PFSK-1 (cell line): ENCODE measurements at regions not wholly inside any gene's neighbourhood (a gene's known extent, or its start where the extent isn't known, plus 50 kb on each side); places are given as distances from the start of the nearest gene placed in this dataset.

Experiments
- FOXP2 ChIP-seq: optimal IDR thresholded peaks from 2 replicates; pipeline ENCODE3; 2011; ENCODE audit warnings: borderline replicate concordance, control low read depth, inconsistent platforms; ENCODE audit not compliant: insufficient read depth; ENCODE audit errors: extremely low read length, extremely low read depth
- POLR2AphosphoS5 ChIP-seq: IDR thresholded peaks from 2 replicates; pipeline ENCODE4 v1.6.1; 2012; ENCODE audit warnings: low read depth, mild to moderate bottlenecking, control low read depth, low read length, moderate library complexity
- REST ChIP-seq, 2 experiments: IDR thresholded peaks; 2 replicates each; pipeline versions ENCODE4 v1.6.1 to v1.8.0; 2011 to 2012; ENCODE audit warnings: low read depth in 2 of 2, low read length in 2 of 2, control low read depth in 1 of 2, inconsistent platforms in 1 of 2, mild to moderate bottlenecking in 1 of 2, moderate library complexity in 1 of 2; ENCODE audit not compliant: insufficient read depth in 1 of 2
- SIN3A ChIP-seq: IDR thresholded peaks from 2 replicates; pipeline ENCODE4 v1.6.1; 2012; ENCODE audit warnings: mild to moderate bottlenecking, low read length, moderate library complexity, borderline replicate concordance; ENCODE audit not compliant: insufficient read depth
- TAF1 ChIP-seq: IDR thresholded peaks from 2 replicates; pipeline ENCODE4 v1.6.1; 2012; ENCODE audit warnings: low read length, control low read depth, borderline replicate concordance; ENCODE audit not compliant: insufficient read depth

DNA sequence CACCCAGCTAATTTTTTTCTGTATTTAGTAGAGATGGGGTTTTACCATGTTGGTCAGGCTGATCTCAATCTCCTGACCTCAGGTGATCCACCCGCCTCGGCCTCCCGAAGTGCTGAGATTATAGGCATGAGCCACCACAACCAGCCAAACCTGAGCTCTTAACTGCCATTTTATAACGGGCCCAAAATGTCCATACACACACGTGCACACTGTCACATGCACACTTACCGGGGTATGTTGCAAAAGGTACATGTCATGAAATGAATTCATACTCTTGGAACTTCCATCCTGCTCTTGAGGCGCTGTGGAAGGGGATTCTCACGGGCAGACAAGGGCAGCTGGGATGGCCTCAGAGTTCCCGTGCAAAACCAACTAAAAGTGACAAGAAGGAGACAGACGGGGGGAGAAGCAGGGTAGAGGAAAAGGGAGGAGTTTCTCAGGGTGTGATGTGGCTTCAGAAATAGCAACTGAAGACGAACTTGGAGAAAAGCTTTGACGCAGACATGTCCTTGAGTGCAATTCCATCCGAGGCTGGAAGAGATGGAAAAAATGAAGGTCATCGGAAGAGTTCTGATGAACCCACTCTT is 110.9 kb downstream of the BDH1 start:
- no peak for TF ChIP-seq POLR2AphosphoS5
- no peak for TF ChIP-seq SIN3A
- no peak for TF ChIP-seq TAF1
- TF ChIP-seq FOXP2: no peak
- no peak for TF ChIP-seq REST (IDR thresholded peaks at IDR 0.05; ENCODE audit: insufficient read depth in 1 of 2, low read depth in 2 of 2, low read length in 2 of 2)
